RWPE2 (cell line): ENCODE measurements at regions not wholly inside any gene's neighbourhood (a gene's known extent, or its start where the extent isn't known, plus 50 kb on each side); places are given as distances from the start of the nearest gene placed in this dataset.

Experiments used
- ATAC-seq: fragments of 200-7000 bp; cut with Tn5 transposase; 3 replicates; pipeline ENCODE4 v1.9.1; 2021; ENCODE audit warnings: low read depth
- DNase-seq: peaks from one replicate; pipeline ENCODE4 v3.0.0-alpha.2; 2020; ENCODE audit warnings: low spot score
- H3K27ac ChIP-seq: fragments of 450-650 bp; 2 replicates; pipeline ENCODE4 v1.5.1; 2017; ENCODE audit warnings: mild to moderate bottlenecking; ENCODE audit not compliant: poor library complexity, severe bottlenecking
- H3K27me3 ChIP-seq: fragments of 250-450 bp; sonication (Bioruptor Pico); 2 replicates; pipeline ENCODE4 v1.5.1; 2021; ENCODE audit warnings: mild to moderate bottlenecking, moderate library complexity; ENCODE audit not compliant: insufficient read depth, poor library complexity, severe bottlenecking
- H3K36me3 ChIP-seq: fragments of 250-450 bp; sonication (Bioruptor Pico); 2 replicates; pipeline ENCODE4 v1.5.1; 2020; ENCODE audit warnings: low read depth, mild to moderate bottlenecking, moderate library complexity
- H3K4me1 ChIP-seq: fragments of 250-450 bp; sonication (Bioruptor Pico); 2 replicates; pipeline ENCODE4 v1.5.1; 2021; ENCODE audit warnings: mild to moderate bottlenecking, moderate library complexity; ENCODE audit not compliant: insufficient read depth, poor library complexity, severe bottlenecking
- H3K4me3 ChIP-seq: fragments of 250-450 bp; sonication (Bioruptor Pico); 2 replicates; pipeline ENCODE4 v1.5.1; 2021; ENCODE audit warnings: mild to moderate bottlenecking, moderate library complexity; ENCODE audit not compliant: severe bottlenecking
- H3K9me3 ChIP-seq: fragments of 250-450 bp; sonication (Bioruptor Pico); 2 replicates; pipeline ENCODE4 v1.5.1; 2021; ENCODE audit warnings: mild to moderate bottlenecking, moderate library complexity; ENCODE audit not compliant: severe bottlenecking
- TF ChIP-seq, protein P1 (sequence below): fragments of 450-650 bp; IDR thresholded peaks from one replicate; pipeline ENCODE4 v1.5.1; 2017; ENCODE audit warnings: mild to moderate bottlenecking, moderate library complexity; ENCODE audit not compliant: poor library complexity, severe bottlenecking

DNA sequence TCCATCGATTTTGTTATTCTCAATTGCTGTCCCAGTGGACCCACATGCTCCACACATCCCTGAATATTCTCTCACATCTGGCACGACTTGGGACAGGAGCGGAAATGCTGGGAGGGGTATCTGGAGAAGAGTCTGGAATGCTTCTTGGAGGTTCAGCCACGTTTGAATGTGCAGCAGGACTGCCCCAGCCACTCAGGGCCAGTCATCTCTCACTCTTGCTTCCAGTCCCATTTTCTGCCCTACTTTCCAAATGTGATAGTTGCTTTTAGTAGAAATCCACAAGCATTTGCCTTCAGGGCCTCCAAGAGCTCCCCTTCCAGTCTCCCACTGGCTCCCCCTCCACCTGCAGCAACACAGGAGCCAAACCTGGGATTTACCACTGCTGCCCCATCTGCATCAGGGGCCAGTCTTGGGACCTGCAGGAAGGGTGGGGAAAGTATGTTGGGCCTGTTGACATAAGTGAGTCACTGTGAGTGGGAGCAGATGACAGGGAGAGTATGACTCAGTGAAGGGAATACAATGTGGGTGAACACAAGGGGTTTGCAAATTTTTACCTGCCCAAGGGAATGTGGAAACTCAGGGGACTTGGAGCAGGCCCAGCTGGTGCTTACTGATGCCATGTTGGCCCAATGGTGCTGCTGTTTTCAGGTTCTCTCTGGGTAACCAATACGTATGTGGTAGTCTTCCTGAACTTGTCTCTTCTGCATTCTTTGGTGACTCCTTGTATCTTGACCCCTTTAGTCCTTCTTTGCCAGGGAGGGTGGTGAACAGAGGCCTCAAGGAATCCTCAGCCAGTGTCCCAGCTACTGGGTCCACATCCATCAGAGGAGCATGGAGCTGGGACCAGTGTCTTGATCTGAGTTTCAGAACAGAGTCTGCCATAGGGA lies 78.8 kb upstream of the CRHR1 start:
- no peaks in the 10 kb centered on the region for H3K27me3 ChIP-seq
- no peaks in the 10 kb centered on the region for H3K9me3 ChIP-seq
- peak overlapping the region; percentile 38 for H3K27ac ChIP-seq
- ATAC-seq (peak; percentile 98), DNase-seq (peak; percentile 83)
- TF ChIP-seq, protein P1, sequence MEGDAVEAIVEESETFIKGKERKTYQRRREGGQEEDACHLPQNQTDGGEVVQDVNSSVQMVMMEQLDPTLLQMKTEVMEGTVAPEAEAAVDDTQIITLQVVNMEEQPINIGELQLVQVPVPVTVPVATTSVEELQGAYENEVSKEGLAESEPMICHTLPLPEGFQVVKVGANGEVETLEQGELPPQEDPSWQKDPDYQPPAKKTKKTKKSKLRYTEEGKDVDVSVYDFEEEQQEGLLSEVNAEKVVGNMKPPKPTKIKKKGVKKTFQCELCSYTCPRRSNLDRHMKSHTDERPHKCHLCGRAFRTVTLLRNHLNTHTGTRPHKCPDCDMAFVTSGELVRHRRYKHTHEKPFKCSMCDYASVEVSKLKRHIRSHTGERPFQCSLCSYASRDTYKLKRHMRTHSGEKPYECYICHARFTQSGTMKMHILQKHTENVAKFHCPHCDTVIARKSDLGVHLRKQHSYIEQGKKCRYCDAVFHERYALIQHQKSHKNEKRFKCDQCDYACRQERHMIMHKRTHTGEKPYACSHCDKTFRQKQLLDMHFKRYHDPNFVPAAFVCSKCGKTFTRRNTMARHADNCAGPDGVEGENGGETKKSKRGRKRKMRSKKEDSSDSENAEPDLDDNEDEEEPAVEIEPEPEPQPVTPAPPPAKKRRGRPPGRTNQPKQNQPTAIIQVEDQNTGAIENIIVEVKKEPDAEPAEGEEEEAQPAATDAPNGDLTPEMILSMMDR = no peak
- peaks cover 27% of the 10 kb centered on the region for H3K4me1 ChIP-seq
- no peaks in the 10 kb centered on the region for H3K36me3 ChIP-seq
- H3K4me3 ChIP-seq = no peak overlapping the region

- H3K36me3 ChIP-seq = no peaks in the 10 kb centered on the region
- TF ChIP-seq, protein P1 = no peak
- H3K4me3 ChIP-seq = no peak overlapping the region
- H3K4me1 ChIP-seq = peaks cover 27% of the 10 kb centered on the region
- no peak overlapping the region for H3K27ac ChIP-seq
- no peaks in the 10 kb centered on the region for H3K9me3 ChIP-seq
- DNase-seq = no peak
- no peak for ATAC-seq
- no peaks in the 10 kb centered on the region for H3K27me3 ChIP-seq
These were observed 78.1 kb upstream of the CRHR1 start for GRCh38 chr17:45706033-45706432.

DNA sequence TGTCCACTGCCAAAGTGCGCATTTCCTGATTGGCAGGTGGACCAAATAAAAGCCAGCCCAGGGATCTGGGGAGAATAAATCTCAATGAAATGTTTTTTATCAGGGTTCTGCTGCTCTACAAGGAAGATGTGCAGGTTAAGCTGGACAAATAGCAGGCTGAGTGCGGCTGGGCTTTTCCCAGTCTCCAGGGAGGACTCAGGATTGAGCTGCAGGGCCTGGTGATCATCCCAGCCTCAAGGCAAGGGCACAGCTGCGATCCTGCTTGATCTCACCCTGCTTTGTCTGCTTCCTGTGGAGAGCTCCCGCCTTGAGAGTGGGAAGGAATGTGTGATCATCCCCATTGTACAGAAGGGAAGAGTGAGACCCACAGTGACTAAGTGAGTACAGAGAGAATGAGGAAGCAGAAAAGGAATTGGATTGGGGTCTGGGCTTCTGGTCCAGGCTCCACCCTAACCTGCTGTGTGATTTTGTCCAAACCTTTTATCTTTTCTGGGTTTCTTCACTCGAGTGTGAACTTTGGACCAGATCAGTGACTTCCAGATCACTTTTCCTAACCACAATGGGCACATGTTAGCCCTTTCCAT lies 75.3 kb upstream of the CRHR1 start:
- Histone ChIP-seq H3K9me3 (no peaks in the 10 kb centered on the region), H3K36me3 (no peaks in the 10 kb centered on the region), H3K4me3 (no peak overlapping the region), H3K27me3 (no peaks in the 10 kb centered on the region), H3K4me1 (peaks cover 20% of the 10 kb centered on the region), H3K27ac (no peak overlapping the region)
- DNase-seq (no peak), ATAC-seq (no peak)
- TF ChIP-seq, protein P1 = no peak

GRCh38 chr17:45709728-45710288 lies 74.3 kb upstream of the CRHR1 start:
- no peak for DNase-seq
- no peak for ATAC-seq
- Histone ChIP-seq H3K36me3 (no peaks in the 10 kb centered on the region), H3K27ac (no peak overlapping the region), H3K4me3 (no peak overlapping the region), H3K9me3 (no peaks in the 10 kb centered on the region), H3K27me3 (no peaks in the 10 kb centered on the region), H3K4me1 (peaks cover 10% of the 10 kb centered on the region)
- TF ChIP-seq, protein P1 = no peak
